GM10266 (cell line): ENCODE measurements at regions not wholly inside any gene's neighbourhood (a gene's known extent, or its start where the extent isn't known, plus 50 kb on each side); places are given as distances from the start of the nearest gene placed in this dataset.

Experiments used
- DNase-seq: peaks from one replicate; pipeline ENCODE4 v3.0.0; 2012; ENCODE audit errors: extremely low spot score
- CTCF ChIP-seq: IDR thresholded peaks from 2 replicates; pipeline ENCODE4 v1.5.1; 2012; ENCODE audit warnings: mild to moderate bottlenecking, low read depth; ENCODE audit not compliant: control insufficient read depth, insufficient read depth; ENCODE audit errors: missing control alignments

- TF ChIP-seq CTCF = no peak
- DNase-seq = no peak
These were observed 1249.5 kb downstream of the FAM181B start for GRCh38 chr11:81484196-81484595.

GRCh38 chr11:81477277-81477676 lies 1256.4 kb downstream of the FAM181B start:
- TF ChIP-seq CTCF = no peak
- DNase-seq = no peak

- no peak for DNase-seq
- no peak for TF ChIP-seq CTCF
These were observed 1257.3 kb downstream of the FAM181B start for GRCh38 chr11:81476345-81476744.

- TF ChIP-seq CTCF = no peak
- no peak for DNase-seq
These were observed 1261.0 kb downstream of the FAM181B start for GRCh38 chr11:81472646-81473045.

- DNase-seq = no peak
- no peak for TF ChIP-seq CTCF
These were observed 1263.2 kb downstream of the FAM181B start for GRCh38 chr11:81470446-81470845.

- TF ChIP-seq CTCF = no peak
- DNase-seq = no peak
These were observed 1273.8 kb downstream of the FAM181B start for GRCh38 chr11:81459766-81460306.

- no peak for TF ChIP-seq CTCF
- no peak for DNase-seq
These were observed 1284.0 kb downstream of the FAM181B start for GRCh38 chr11:81449588-81450156.
